GM10266 (cell line): ENCODE measurements at regions not wholly inside any gene's neighbourhood (a gene's known extent, or its start where the extent isn't known, plus 50 kb on each side); places are given as distances from the start of the nearest gene placed in this dataset.

ENCODE experiments used
- DNase-seq: peaks from one replicate; pipeline ENCODE4 v3.0.0; 2012; ENCODE audit errors: extremely low spot score
- CTCF ChIP-seq: IDR thresholded peaks from 2 replicates; pipeline ENCODE4 v1.5.1; 2012; ENCODE audit warnings: mild to moderate bottlenecking, low read depth; ENCODE audit not compliant: control insufficient read depth, insufficient read depth; ENCODE audit errors: missing control alignments

GRCh38 chr20:20821484-20822260, 109.2 kb upstream of the RALGAPA2 start:
- DNase-seq, result no peak
- no peak for TF ChIP-seq CTCF

- DNase-seq, result no peak
- no peak for TF ChIP-seq CTCF
These were observed 108.5 kb upstream of the RALGAPA2 start for GRCh38 chr20:20820785-20821483.

- peak; percentile 12 for TF ChIP-seq CTCF
- no peak for DNase-seq
These were observed 107.7 kb upstream of the RALGAPA2 start for GRCh38 chr20:20820104-20820503.

- no peak for TF ChIP-seq CTCF
- no peak for DNase-seq
These were observed 104.7 kb upstream of the RALGAPA2 start for GRCh38 chr20:20816969-20817755.

GRCh38 chr20:20815711-20816455, 103.4 kb upstream of the RALGAPA2 start:
- no peak for TF ChIP-seq CTCF
- no peak for DNase-seq

- DNase-seq, result no peak
- TF ChIP-seq CTCF, result no peak
These were observed 102.2 kb upstream of the RALGAPA2 start for GRCh38 chr20:20814685-20815084.
